Adrenal gland (tissue), 5 donors: ENCODE measurements at regions not wholly inside any gene's neighbourhood (a gene's known extent, or its start where the extent isn't known, plus 50 kb on each side); places are given as distances from the start of the nearest gene placed in this dataset.

Experiments used
- POLR2A ChIP-seq, 2 donors: fragments of 450-650 bp; IDR thresholded peaks; one replicate each; pipeline ENCODE4 v1.6.1; 2017; ENCODE audit warnings: antibody characterized with exemption in 2 of 2, mild to moderate bottlenecking in 2 of 2, moderate library complexity in 1 of 2
- TF ChIP-seq, protein P1 (sequence below), 6 experiments: fragments of 450-650 bp in 4 of 6; fragments of 200-600 bp in 2 of 6; sonication (generic) in 1 of 6; IDR thresholded peaks; 1 replicate in 5 of 6; 2 replicates in 1 of 6; pipeline versions ENCODE4 v1.5.1 to v1.8.0; 2016 to 2021; ENCODE audit warnings: antibody characterized with exemption in 6 of 6, mild to moderate bottlenecking in 2 of 6, moderate library complexity in 1 of 6
- donor health status: DM: no; HTN: no; CAD: no.

DNA sequence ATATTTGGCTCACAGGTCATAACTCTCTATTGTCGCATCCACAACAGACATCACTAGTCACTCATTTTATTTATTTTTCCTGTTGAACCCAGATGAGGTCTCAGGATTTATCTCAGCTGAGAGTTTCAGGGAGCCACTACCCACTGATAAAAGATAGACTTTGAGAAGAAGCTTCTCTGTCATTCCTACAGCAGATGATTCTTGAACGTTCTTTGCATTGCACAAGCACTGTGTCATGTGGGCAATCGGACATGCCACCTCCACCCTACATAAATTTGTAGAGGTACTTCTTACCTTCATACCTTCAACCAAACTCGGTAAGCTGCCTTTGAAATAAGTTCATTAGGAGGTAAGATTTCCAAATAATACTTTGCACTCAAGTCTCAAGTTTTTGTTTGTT lies 627.9 kb upstream of the TBX3 start:
- TF ChIP-seq, protein P1, sequence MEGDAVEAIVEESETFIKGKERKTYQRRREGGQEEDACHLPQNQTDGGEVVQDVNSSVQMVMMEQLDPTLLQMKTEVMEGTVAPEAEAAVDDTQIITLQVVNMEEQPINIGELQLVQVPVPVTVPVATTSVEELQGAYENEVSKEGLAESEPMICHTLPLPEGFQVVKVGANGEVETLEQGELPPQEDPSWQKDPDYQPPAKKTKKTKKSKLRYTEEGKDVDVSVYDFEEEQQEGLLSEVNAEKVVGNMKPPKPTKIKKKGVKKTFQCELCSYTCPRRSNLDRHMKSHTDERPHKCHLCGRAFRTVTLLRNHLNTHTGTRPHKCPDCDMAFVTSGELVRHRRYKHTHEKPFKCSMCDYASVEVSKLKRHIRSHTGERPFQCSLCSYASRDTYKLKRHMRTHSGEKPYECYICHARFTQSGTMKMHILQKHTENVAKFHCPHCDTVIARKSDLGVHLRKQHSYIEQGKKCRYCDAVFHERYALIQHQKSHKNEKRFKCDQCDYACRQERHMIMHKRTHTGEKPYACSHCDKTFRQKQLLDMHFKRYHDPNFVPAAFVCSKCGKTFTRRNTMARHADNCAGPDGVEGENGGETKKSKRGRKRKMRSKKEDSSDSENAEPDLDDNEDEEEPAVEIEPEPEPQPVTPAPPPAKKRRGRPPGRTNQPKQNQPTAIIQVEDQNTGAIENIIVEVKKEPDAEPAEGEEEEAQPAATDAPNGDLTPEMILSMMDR (IDR thresholded peaks at IDR 0.05): no peak
- no peak for TF ChIP-seq POLR2A (IDR thresholded peaks at IDR 0.05)
